Endodermal cell (in vitro differentiated cells): ENCODE measurements at regions not wholly inside any gene's neighbourhood (a gene's known extent, or its start where the extent isn't known, plus 50 kb on each side); places are given as distances from the start of the nearest gene placed in this dataset.

Experiments used
- DNase-seq: peaks from one replicate; pipeline ENCODE4 v3.0.0-alpha.2; 2017
- H3K27ac ChIP-seq: 2 replicates; pipeline ENCODE4 v1.5.1; 2013; ENCODE audit warnings: mild to moderate bottlenecking, low read depth, low read length, moderate library complexity
- H3K27me3 ChIP-seq: 2 replicates; pipeline ENCODE4 v1.6.1; 2013; ENCODE audit warnings: mild to moderate bottlenecking, low read length, moderate library complexity; ENCODE audit not compliant: insufficient read depth, control insufficient read depth, poor library complexity, severe bottlenecking
- H3K36me3 ChIP-seq: 2 replicates; pipeline ENCODE4 v1.7.0; 2013; ENCODE audit warnings: mild to moderate bottlenecking, low read length, moderate library complexity; ENCODE audit not compliant: control insufficient read depth, insufficient read depth
- H3K4me1 ChIP-seq: one replicate; pipeline ENCODE4 v1.7.0; 2013; ENCODE audit warnings: low read length; ENCODE audit not compliant: control insufficient read depth, insufficient read depth
- H3K4me3 ChIP-seq: 2 replicates; pipeline ENCODE4 v1.5.1; 2013; ENCODE audit warnings: mild to moderate bottlenecking, low read length, moderate library complexity
- H3K9ac ChIP-seq: 2 replicates; pipeline ENCODE4 v1.6.1; 2013; ENCODE audit warnings: mild to moderate bottlenecking, low read length, moderate library complexity; ENCODE audit not compliant: poor library complexity, severe bottlenecking; ENCODE audit errors: extremely low read depth
- H3K9me3 ChIP-seq: 2 replicates; pipeline ENCODE4 v1.6.1; 2013; ENCODE audit warnings: mild to moderate bottlenecking, low read length, moderate library complexity; ENCODE audit not compliant: control insufficient read depth
- H3K27ac Mint-ChIP-seq: 2 replicates; pipeline ENCODE4 v1.8.0; 2020; ENCODE audit warnings: mixed read lengths
- H3K27me3 Mint-ChIP-seq: 2 replicates; pipeline ENCODE4 v1.8.0; 2021; ENCODE audit warnings: mild to moderate bottlenecking, mixed read lengths; ENCODE audit not compliant: insufficient read depth
- H3K36me3 Mint-ChIP-seq: 2 replicates; pipeline ENCODE4 v1.8.0; 2020; ENCODE audit warnings: low read depth, mixed read lengths
- H3K4me1 Mint-ChIP-seq: 2 replicates; pipeline ENCODE4 v1.8.0; 2020; ENCODE audit warnings: mixed read lengths
- H3K4me3 Mint-ChIP-seq: 2 replicates; pipeline ENCODE4 v1.8.0; 2020; ENCODE audit warnings: mild to moderate bottlenecking, moderate library complexity, mixed read lengths
- H3K9me3 Mint-ChIP-seq: 2 replicates; pipeline ENCODE4 v1.8.0; 2020; ENCODE audit warnings: mild to moderate bottlenecking, mixed read lengths
- WGBS, 2 experiments: methylation state at CpG; one replicate each; pipeline versions ENCODE4 v1.1.5 to v1.1.7; 2013; ENCODE audit warnings: missing lambda C conversion rate in 2 of 2, mixed read lengths in 1 of 2; ENCODE audit not compliant: insufficient coverage in 1 of 2, insufficient read length in 1 of 2; 5-methylcytosine and 5-hydroxymethylcytosine counted together
- TF ChIP-seq, protein P1 (sequence below): fragments of 200-600 bp; sonication (generic); conservative IDR thresholded peaks from 2 replicates; pipeline ENCODE4 v1.5.0; 2021; ENCODE audit warnings: antibody characterized with exemption, mild to moderate bottlenecking

DNA sequence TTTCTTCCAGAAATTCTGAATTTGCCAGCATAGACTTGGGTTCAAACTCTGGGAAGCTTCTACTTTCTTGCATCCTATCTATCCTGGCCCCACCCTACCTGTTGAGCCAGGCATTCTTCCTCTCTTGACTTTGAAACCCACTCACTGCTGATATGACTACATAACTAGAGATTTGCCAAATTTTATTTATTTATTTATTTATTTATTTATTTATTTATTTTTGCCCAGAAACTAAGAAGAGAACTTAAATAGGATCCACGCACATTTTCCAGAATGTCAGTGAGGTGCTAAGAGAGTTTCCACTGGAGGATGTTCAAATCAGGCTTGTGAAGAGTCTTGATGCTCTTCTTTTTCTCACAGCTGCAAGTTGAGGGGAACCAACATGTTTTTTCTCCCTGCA is 487.8 kb upstream of the PODXL start:
- no peaks in the 10 kb centered on the region for H3K27me3 Mint-ChIP-seq
- H3K4me3 Mint-ChIP-seq, result no peak overlapping the region
- H3K27ac Mint-ChIP-seq, result no peak overlapping the region
- no peaks in the 10 kb centered on the region for H3K9me3 Mint-ChIP-seq
- Histone ChIP-seq H3K27ac (no peak overlapping the region), H3K9ac (no peak overlapping the region), H3K4me3 (no peak overlapping the region), H3K27me3 (peaks cover 12% of the 10 kb centered on the region), H3K36me3 (no peaks in the 10 kb centered on the region), H3K4me1 (no peaks in the 10 kb centered on the region), H3K9me3 (peaks cover 6% of the 10 kb centered on the region)
- TF ChIP-seq, protein P1, sequence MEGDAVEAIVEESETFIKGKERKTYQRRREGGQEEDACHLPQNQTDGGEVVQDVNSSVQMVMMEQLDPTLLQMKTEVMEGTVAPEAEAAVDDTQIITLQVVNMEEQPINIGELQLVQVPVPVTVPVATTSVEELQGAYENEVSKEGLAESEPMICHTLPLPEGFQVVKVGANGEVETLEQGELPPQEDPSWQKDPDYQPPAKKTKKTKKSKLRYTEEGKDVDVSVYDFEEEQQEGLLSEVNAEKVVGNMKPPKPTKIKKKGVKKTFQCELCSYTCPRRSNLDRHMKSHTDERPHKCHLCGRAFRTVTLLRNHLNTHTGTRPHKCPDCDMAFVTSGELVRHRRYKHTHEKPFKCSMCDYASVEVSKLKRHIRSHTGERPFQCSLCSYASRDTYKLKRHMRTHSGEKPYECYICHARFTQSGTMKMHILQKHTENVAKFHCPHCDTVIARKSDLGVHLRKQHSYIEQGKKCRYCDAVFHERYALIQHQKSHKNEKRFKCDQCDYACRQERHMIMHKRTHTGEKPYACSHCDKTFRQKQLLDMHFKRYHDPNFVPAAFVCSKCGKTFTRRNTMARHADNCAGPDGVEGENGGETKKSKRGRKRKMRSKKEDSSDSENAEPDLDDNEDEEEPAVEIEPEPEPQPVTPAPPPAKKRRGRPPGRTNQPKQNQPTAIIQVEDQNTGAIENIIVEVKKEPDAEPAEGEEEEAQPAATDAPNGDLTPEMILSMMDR, result no peak
- no peaks in the 10 kb centered on the region for H3K36me3 Mint-ChIP-seq
- WGBS, 2 experiments, result 88 to 100% methylated on average over 1 of the region's 1 CpG
- no peak for DNase-seq
- no peaks in the 10 kb centered on the region for H3K4me1 Mint-ChIP-seq

DNA sequence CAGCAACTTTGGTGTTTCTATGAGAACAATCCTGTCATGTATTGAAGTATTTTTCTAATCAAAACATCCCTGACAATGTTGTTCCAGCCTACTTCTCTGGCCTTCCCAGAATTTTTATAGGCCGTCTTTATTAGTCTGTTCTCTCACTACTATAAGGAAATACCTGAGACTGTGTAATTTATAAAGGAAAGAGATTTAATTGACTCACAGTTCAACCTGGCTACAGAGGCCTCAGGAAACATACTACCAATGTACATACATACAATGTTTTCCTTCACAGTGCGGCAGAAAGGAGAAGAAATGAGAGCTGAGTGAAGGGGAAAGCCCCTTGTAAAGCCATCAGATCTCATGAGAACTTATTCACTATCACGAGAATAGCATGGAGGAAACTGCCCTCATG is 484.7 kb upstream of the PODXL start:
- Mint-ChIP-seq H3K27ac (no peak overlapping the region), H3K9me3 (no peaks in the 10 kb centered on the region), H3K27me3 (no peaks in the 10 kb centered on the region), H3K4me1 (no peaks in the 10 kb centered on the region), H3K4me3 (no peak overlapping the region), H3K36me3 (no peaks in the 10 kb centered on the region)
- Histone ChIP-seq H3K4me3 (no peak overlapping the region), H3K4me1 (no peaks in the 10 kb centered on the region), H3K27ac (no peak overlapping the region), H3K9ac (no peak overlapping the region), H3K36me3 (no peaks in the 10 kb centered on the region), H3K27me3 (no peaks in the 10 kb centered on the region), H3K9me3 (peaks cover 6% of the 10 kb centered on the region)
- WGBS, 2 experiments, result 80 to 97% methylated on average over 1 to 3 of the region's 3 CpGs
- TF ChIP-seq, protein P1, result no peak
- DNase-seq, result no peak

DNA sequence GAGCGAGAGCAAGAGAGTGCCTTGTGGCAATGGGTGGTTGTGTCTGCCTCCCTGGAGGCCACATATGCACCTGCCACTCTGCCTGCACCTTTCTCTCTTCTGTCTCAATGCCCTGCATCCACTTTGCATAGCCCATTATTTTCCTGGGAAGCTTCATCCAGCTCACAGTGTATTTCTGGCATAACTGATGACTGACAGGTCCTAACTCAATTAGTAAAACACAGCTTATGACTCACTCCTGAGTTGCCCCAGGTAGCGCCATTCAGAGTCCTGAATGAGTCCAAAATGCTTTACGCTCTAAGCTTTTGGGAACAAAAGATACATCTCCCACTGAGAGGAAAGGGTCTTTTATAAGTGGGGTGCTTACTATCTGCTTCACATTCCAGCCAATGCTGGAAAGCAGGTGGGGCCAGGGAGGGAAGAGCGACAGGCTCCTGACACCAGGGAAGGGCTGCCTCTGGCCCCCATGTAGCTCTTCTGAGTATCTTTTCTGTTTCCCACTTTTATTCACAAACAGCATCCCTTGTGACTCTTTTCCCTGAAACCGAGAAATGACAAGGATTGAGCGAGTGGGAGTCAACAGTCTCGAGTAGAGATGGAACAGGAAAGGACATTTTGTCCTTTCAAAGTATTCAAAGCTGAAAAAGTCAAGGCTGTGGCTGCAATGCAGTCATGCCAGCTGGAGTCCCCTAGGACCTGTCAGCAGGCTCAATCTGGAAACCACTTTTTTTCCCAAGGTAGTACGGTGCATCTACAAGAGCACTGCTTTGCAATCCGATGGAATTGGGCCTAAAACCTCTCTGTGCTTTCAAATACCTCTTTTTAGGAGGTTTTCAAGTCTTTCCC is 479.3 kb upstream of the PODXL start:
- H3K4me3 ChIP-seq, result no peak overlapping the region
- no peak overlapping the region for H3K9ac ChIP-seq
- H3K27me3 ChIP-seq, result no peaks in the 10 kb centered on the region
- Mint-ChIP-seq H3K27me3 (no peaks in the 10 kb centered on the region), H3K36me3 (no peaks in the 10 kb centered on the region), H3K4me1 (peaks cover 3% of the 10 kb centered on the region), H3K27ac (no peak overlapping the region), H3K9me3 (peaks cover 2% of the 10 kb centered on the region), H3K4me3 (no peak overlapping the region)
- TF ChIP-seq, protein P1, result no peak
- no peak for DNase-seq
- H3K36me3 ChIP-seq, result no peaks in the 10 kb centered on the region
- H3K9me3 ChIP-seq, result no peaks in the 10 kb centered on the region
- H3K27ac ChIP-seq, result no peak overlapping the region
- 78 to 83% methylated on average over 8 to 9 of the region's 9 CpGs for WGBS, 2 experiments
- H3K4me1 ChIP-seq, result no peaks in the 10 kb centered on the region
